Prostate gland (tissue), 2 donors: ENCODE measurements at regions not wholly inside any gene's neighbourhood (a gene's known extent, or its start where the extent isn't known, plus 50 kb on each side); places are given as distances from the start of the nearest gene placed in this dataset.

Experiments used
- POLR2A ChIP-seq: fragments of 450-650 bp; IDR thresholded peaks from one replicate; pipeline ENCODE4 v1.6.1; 2016; ENCODE audit warnings: antibody characterized with exemption, mild to moderate bottlenecking
- POLR2AphosphoS5 ChIP-seq: sonication (generic); formaldehyde crosslinking; IDR thresholded peaks from one replicate; pipeline ENCODE4 v1.6.1; 2017; ENCODE audit warnings: antibody characterized with exemption
- TF ChIP-seq, protein P1 (sequence below), 4 experiments: fragments of 200-600 bp in 2 of 4; fragments of 450-650 bp in 2 of 4; sonication (generic) in 2 of 4; IDR thresholded peaks; 1 replicate in 3 of 4; 2 replicates in 1 of 4; pipeline ENCODE4 v1.5.1; 2016 to 2019; ENCODE audit warnings: antibody characterized with exemption in 4 of 4, mild to moderate bottlenecking in 2 of 4, moderate library complexity in 2 of 4

DNA sequence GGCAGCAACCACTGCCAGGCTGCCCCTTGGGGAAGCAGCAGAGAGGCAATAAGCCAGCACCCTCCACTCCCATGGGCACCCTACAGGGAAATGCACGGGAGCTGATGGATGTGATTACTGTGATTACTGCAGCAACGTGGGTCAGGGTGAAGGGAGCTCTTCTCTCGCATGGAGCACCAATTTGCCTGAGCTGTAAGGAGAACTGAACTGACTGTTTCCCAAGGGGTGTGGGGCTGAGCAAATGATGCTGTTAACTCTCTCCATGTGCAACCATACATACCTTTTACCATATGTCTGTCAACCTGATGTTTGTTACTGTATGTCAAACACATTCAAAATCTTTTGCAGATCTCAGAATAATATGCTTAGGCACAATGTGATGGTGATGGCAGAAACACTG, 680.6 kb downstream of the SQOR start:
- TF ChIP-seq, protein P1, sequence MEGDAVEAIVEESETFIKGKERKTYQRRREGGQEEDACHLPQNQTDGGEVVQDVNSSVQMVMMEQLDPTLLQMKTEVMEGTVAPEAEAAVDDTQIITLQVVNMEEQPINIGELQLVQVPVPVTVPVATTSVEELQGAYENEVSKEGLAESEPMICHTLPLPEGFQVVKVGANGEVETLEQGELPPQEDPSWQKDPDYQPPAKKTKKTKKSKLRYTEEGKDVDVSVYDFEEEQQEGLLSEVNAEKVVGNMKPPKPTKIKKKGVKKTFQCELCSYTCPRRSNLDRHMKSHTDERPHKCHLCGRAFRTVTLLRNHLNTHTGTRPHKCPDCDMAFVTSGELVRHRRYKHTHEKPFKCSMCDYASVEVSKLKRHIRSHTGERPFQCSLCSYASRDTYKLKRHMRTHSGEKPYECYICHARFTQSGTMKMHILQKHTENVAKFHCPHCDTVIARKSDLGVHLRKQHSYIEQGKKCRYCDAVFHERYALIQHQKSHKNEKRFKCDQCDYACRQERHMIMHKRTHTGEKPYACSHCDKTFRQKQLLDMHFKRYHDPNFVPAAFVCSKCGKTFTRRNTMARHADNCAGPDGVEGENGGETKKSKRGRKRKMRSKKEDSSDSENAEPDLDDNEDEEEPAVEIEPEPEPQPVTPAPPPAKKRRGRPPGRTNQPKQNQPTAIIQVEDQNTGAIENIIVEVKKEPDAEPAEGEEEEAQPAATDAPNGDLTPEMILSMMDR (IDR thresholded peaks at IDR 0.05), result no peak
- TF ChIP-seq POLR2A (no peak), POLR2AphosphoS5 (no peak)
